LNCAP (cell line): ENCODE measurements at regions not wholly inside any gene's neighbourhood (a gene's known extent, or its start where the extent isn't known, plus 50 kb on each side); places are given as distances from the start of the nearest gene placed in this dataset.

ENCODE experiments used
- CTCF ChIP-seq: fragments of 450-650 bp; IDR thresholded peaks from 2 replicates; pipeline ENCODE4 v1.5.1; 2017; ENCODE audit warnings: mild to moderate bottlenecking

GRCh38 chr6:90896075-90896547 lies 309.2 kb upstream of the MAP3K7 start:
- TF ChIP-seq CTCF = no peak

- no peak for TF ChIP-seq CTCF
These were observed 308.6 kb upstream of the MAP3K7 start for GRCh38 chr6:90895299-90896074.

GRCh38 chr6:90894285-90895130 lies 307.6 kb upstream of the MAP3K7 start:
- no peak for TF ChIP-seq CTCF

- no peak for TF ChIP-seq CTCF
These were observed 306.5 kb upstream of the MAP3K7 start for GRCh38 chr6:90893400-90893799.

- TF ChIP-seq CTCF = no peak
These were observed 305.4 kb upstream of the MAP3K7 start for GRCh38 chr6:90892271-90892670.

GRCh38 chr6:90891355-90891754 lies 304.5 kb upstream of the MAP3K7 start:
- no peak for TF ChIP-seq CTCF

- TF ChIP-seq CTCF = no peak
These were observed 303.9 kb upstream of the MAP3K7 start for GRCh38 chr6:90890683-90891330.
